ENCODE measurements at regions not wholly inside any gene's neighbourhood (a gene's known extent, or its start where the extent isn't known, plus 50 kb on each side); places are given as distances from the start of the nearest gene placed in this dataset.
"Not testable (repeated sequence)": the region's sequence is repeated elsewhere in the genome, so short reads cannot be mapped to it uniquely, and the experiment has no call there.

DNA sequence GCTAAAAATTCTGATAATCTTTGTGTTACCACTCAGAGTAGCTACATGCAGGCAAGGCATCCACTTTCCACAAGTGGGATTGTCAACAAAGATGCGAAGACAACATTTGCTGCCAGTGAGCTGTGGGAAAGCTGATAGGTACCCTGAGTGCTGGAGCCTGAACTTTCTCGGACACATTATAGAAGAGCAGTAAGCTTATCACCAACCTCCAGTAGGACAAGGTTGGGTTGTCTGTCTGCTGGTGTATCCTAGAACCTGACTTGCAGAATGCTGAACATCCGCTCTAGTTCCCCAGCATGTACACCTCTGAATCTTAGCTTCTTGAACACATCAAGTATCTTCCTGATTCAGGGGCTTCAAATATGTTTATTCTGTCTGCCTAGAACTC is 103.8 kb upstream of the PPM1H start:
- no peak for DNase-seq

DNA sequence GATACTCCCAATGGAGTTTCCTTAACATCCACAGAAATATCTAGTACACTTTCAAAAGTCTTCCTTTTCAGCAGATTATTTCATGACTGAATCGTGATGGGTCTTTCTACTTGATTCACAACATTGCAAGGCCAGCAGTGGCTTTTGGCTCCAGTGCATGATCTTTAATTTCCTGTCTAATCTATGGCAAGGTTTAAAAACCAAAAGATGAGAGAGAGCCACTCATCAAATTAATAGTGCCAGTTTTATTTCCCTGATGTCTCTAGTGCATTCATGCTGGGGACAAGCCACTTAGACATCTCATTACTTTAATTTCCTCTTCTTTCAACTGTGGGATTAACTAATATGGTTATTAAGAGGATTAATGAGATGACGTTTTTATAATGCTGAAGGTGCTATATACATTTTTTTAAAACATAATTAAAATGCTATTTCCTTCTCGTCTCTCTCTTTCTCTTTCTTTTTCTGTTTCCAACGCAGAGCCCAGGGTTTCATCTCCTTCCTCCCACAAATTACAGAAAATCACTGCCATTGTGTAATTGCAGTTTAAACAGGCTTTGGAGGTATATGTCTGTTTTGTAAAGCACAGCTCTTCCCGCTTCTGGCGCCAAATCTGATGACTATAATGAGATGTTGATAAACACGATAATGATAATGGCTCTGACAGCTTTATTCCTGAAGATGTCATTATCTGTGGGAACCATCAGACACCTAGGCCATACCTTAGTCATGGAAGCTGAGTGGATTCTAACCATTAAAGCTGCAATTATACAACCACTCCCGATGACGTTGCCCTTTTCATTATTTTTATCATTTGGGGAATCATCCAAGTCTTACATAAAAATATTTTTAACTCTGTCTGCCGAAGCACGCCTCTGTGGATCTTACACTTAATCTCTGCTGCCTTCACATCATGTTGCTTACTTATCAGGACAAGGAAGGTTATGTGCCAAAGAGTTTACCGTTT is 103.1 kb upstream of the PPM1H start:
- peak; percentile 41 for DNase-seq

DNA sequence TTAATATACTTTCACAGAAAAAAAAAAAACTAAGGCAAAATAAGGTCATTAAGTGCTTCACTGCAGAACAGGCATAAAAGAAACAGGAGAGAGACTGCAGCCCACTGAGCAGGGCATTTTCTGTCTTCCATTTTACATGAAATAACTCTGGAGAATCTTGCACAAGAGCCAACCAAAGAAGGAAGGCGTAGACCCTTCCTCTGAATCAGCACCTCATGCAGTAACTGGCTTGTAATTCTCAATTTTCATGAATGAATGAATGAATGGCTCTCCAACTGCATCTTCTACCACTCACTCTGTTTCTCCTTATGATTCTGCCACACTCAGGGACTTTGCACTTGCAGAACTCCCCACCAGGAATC is 102.0 kb upstream of the PPM1H start:
- no peak for DNase-seq

DNA sequence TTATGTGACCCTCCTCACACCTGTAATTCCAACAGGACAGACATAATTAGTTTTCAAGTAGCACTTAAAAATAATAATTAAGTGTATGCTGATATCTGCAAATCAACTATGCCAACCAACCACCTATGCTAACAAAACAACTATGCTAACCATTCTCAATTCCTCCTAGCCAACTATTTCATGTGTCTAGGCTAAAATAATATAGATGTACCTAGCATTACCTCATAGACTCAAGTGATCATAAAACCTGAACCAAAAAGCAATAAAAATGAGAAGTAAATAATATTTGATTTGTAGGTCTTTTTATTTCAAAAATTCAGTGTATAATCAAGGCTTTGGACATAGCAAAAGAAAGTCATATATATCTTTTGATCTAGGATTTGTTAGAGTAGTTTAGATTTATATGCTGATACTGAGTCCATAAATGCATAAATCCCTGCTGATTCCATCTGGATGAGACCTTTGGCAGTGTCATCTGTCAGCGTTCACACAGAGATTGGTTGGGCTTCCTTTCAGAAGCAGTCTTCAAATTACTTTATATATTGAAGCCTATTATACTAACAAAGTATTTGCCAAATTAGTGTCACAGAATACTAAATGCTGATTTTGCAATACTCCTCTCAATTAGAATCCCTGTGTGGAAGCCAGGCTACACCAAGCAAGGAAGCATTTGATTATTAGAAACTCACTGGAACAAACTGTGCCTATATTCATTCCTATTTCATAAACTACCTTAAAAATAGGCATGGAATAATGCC is 101.4 kb upstream of the PPM1H start:
- DNase-seq: no peak

DNA sequence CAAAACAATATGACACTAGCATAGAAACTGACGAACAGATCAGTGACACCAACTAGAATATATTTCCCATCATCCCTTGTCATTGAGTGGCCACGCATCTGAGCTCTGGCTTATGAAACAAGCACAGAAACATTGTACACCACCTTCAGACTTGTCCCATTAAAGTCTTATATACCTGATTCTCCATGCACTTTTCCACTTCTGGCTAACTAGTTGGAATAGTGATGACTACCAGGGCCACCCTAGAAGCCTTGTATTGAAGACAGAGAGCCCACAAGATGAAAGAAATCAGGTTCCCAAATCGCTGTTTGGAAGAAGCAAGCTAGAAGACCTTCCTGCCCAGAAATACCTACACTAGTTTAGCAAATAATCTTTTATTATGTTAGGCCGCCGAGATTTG is 99.7 kb upstream of the PPM1H start:
- DNase-seq: no peak

DNA sequence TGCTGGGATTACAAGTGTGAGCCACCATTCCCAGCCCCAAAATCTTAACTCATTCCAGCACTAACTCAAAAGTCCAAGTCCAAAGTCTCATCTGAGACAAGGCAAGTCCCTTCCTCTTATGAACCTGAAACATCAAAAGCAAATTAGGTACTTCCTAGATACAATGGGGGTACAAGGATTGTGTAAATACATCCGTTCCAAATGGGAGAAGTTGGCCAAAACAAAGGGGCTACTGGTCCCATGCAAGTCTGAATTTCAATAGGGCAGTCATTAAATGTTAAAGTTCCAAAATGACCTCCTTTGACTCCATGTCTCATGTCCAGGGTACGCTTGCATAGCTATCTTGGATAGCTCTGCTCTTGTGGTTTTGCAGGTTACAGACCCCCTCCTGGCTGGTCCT is 94.7 kb upstream of the PPM1H start:
- no peak for DNase-seq

DNA sequence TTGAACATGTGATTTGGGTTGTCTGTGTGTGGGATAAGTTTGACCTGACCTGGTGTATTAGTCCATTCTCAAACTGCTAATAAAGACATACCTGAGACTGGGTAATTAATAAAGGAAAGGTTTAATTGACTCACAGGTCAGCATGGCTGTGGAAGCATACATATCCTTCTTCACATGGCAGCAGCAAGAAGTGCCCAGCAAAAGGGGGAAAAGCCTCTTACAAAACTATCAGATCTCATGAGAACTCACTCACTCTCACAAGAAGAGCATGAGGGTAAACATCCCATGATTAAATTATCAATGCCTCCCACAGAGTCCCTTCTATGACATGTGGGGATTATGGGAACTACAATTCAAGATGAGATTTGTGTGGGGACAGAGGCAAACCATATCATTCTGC is 94.0 kb upstream of the PPM1H start:
- no peak for DNase-seq

DNA sequence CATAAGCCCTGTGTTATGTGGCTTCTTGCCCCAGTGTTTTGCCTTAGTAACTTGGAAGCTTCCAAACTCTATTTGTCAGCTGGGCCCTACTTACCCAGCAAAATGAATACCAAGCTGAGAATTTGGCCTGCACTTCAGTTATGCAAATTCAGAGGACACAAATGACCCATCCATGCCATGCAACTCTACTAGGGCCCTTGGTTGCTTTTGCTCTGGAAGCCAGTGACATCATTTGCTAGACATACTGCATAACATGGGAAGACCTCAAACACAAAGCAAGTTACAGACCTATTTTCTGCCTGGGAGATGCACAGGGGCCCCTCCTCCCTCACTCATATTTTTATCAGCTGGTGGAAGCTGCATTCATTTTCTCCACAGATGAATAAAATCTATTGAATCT is 90.2 kb upstream of the PPM1H start:
- no peak for DNase-seq

DNA sequence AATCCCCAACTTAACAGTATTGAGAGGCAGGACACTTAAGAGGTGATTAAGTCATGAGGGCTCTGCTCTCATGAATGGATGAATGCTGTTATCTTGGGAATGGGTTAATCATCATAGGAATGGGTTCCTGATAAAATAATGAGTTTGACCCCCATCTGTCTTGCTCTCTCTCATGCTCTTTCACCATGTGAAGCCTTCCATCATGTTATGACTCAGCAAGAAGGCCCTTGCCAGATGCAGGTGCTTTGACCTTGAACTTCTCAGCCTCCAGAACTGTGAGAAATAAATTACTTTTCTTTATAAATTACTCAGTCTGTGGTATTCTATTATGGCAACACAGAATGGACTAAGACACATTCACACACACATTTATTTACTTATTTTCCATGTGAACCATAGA is 89.0 kb upstream of the PPM1H start:
- DNase-seq: no peak

DNA sequence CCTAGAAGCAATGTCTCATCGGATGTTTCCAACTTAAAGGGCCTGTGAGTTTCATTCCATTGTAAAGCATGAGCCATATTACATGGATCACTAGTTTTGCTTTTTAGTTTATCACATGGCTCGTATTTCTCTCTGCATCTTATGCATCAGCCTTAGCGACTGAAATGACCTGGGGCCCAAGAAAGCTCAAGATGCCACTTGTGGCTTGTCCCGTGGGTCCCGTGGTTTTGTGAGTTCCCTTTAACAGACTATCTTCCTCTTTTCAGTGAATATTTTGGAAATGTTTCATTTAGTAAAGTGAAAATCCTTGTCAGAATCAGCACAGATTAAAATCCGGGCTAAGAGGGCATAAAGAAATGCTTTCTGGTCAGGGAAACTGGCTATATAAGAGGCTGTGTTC is 86.2 kb upstream of the PPM1H start:
- DNase-seq: no peak

DNA sequence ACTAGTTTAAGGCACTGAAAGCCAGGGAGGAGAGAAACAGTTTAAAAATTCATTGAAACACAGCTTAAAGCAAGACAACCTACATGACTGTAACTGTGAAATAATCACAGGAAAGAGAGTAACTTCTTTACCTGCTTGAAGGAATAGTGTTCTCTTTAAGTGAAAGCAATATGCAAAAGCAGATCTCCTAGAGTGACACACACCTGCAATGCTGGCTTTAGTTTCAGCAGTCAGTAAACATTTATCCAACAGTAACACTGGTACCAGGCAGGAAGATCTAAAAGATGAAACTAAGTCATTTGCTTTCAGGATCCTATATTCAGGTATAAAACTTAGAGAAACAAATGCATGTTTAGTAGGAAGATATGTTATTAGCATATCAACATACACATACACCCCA is 85.3 kb upstream of the PPM1H start:
- DNase-seq: no peak

DNA sequence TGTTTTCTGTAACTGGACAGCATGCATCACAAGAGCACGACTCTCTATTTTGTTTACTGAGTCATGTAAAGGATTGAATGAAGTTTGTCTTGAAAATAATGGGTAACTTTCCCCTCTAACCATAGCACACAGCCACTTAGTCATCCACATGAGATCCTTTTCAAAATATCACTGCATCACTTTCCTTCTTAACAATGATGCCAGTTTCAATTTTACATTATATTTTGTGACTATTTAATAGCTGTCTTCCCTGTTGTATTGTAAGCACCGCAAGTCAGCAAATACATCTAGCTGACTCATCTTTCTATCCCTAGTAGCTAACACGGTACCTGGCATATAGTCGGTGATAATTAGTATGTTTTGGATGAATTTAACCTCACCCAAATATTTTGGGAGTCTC is 83.3 kb upstream of the PPM1H start:
- no peak for DNase-seq

DNA sequence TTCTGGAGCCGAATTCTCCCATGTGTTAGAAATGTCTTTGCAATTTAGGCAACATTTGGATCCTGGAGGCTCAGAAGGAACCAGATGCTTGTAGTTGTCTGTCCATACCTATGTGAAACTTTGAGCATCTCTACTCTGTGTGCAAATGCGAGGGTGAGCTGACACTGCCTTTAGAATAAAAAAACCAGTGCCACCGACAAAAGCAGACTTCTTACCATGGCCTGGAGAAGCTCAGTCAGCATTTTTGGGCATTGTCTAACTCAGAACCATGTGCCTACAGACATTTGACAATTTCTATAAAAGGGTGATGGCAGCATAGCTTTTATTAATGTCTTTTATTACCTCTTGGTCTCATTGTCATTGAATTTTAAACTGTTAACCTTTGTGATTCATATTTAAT is 78.4 kb upstream of the PPM1H start:
- no peak for DNase-seq

DNA sequence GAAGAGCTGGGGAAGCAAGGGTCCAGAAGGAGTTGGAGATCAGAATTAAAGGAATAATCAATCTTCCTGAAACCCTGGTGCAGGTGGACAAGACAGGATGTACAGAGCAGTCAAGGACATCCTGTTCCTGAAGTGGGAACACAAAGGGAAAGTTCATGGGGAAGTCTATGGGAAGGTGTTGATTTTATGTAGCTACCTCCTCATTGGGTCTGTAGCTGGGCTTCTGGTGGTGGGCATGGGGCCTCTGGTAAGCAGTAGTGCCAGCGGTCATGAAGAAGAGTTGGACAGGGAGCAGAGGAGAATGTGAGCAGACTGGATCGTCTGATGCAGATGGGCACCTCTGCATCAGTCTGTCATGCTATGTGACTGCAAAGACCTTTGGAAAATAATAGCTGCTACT is 75.7 kb upstream of the PPM1H start:
- no peak for DNase-seq

DNA sequence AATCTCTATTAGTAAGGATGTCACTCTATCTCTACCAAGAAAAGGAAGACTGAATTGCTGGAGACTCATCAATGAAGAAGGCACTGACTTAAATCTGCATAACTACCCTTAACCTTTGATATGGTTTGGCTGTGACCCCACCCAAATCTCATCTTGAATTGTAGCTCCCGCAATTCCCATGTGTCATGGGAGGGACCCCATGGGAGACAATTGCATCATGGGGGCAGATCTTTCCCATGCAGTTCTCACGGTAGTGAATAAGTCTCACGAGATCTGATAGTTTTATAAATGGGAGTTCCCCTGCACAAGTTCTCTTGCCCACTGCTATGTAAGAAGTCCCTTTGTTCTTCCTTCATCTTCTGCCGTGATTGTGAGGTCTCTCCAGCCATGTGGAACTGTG is 73.4 kb upstream of the PPM1H start:
- DNase-seq: no peak

DNA sequence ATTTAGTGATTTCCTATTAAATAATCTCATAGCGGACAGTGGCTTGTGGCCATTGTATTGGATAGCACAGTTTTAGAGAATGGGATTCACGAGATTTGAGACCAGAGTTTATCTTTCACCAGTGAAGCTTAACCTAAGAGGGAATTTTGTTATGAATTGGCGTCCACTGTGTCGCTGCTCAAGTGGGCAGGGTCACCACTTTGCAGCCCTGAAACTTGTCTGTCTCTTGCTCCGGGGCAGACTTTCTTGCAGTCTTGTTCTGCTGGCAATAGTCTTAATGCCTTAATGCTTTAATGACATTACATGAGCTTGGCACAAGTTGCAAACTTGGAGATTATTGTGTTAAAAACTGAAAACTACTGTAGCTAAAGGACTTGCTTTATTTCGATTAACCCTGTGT is 72.8 kb upstream of the PPM1H start:
- no peak for DNase-seq

DNA sequence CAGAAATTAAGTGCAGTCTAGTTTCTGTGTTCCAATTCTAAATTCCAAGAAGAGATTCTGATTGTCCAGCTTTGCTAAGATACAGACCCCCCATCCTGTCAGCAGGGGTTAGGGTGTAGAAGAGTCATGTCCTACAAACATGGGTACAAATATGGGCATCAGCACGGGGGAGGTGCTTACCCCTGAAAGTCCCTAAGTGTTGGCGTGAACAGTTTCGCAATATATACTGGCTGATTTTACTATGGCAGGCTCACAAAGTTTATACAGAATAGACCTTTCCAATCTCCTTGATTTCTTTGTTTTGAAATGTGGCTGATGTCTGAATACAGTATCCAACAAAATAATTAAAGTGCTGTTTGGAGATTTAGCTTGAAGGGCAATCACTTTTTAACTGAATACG is 71.6 kb upstream of the PPM1H start:
- DNase-seq: no peak

DNA sequence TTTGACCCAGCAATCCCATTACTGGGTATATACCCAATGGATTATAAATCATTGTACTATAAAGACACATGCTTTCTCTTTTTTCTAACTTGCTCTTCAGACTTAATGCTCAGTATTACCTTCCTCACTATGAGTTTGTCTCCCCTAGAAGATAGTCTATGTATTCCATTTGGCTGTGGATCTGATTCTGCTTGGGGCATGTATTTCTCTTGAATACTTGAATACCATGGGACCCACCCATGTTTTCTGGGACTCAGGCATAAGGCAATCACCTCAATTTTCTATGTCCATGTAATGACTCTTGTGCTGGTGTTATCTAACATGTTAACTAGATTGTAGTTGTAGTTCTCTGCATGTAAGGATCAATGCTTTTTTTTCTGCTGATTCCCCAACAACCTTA is 70.4 kb upstream of the PPM1H start:
- no peak for DNase-seq

DNA sequence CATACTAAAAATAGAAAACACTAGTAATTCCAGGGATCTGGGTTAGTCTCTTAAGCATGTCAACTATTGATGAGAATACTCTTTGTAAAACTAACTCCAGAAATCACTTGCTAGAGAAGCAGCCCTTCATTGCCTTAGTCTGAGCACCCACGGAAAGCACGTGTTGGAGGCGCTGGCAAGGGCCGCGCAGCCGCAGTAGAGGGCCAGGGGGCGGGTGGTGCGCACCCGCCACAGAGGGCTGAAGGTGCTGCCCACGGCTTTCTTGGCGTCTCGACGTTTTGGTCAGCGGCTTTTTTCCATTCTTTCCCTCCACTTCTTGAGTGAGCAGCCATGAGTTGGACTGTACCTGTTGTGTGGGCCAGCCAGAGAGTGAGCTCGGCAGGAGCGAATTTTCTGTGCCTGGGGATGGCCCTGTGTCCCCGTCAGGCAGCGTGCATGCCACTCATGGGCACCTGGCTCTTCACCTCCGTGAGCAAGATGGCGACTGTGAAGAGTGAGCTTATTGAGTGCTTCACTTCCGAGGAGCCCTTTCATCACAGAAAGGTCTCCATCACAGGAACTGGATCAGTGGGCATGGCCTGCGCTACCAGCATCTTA is 68.4 kb upstream of the PPM1H start:
- DNase-seq: no peak

DNA sequence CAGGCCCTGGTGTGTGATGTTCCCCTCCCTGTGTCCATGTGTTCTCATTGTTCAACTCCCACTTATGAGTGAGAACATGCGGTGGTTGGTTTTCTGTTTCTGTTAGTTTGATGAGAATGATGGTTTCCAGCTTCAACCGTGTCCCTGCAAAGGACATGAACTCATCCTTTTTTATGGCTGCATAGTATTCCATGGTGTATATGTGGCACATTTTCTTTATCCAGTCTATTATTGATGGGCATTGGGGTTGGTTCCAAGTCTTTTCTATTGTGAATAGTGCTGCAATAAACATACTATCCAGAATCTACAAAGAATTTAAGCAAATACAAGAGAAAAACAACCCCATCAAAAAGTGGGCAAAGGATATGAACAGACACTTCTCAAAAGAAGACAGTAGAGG is 67.1 kb upstream of the PPM1H start:
- DNase-seq: not testable (repeated sequence)

DNA sequence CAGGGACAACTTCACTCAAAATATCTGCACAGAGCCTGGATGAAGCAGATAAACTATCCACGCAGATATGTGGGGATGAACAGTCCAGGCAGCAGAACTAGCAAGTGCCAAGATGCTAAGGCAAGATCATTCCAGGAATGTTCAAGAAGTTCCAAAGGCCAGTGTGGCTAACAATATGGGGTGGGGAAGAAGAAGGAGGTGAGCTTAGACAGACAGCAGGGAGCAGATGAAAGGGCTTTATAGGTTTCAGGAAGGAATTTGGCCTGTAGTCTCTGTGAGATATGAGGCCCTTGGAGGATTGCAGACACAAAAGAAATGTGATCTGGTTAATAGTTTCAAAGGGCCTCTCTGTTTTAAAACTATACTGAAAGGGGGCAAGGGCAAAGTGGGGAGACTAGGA is 63.5 kb upstream of the PPM1H start:
- no peak for DNase-seq

DNA sequence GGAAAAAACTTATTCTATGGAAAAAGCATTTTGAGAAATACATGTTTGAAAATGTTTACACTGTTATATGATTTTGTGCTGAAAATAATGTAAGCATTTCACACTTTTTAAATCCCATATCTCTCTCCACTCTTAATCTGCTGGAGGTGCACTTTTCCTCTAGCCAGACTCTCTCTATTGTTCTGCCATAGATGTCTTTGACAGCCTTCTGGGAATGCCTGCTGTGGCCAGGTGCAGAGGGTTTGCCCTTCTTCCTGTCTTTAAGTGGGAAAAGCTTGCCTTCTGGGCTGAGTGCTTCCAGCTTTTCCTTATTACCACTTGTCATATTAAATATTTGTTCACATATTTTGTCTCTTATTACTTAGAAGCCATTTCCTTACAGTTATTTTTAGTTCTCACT is 60.1 kb upstream of the PPM1H start:
- no peak for DNase-seq

DNA sequence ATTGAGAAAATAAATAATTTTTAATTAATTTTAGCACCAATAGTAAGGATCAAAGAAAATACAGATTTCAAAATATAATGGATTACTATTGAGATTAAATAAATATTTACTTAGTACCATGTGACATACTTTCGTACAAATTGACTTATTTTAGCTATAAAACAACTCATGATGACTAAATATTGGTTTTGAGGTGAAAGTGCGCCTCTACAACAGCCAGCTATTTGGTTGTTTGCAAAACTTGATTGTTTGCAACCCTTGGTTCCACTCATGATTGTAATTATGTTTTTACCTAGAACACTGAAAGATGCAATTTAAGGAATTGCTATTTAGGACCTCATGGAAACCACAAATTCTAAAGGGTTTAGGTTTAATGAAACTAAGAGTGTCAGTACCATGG is 51.9 kb upstream of the PPM1H start:
- DNase-seq: no peak
